GM12874 (cell line): ENCODE measurements at regions not wholly inside any gene's neighbourhood (a gene's known extent, or its start where the extent isn't known, plus 50 kb on each side); places are given as distances from the start of the nearest gene placed in this dataset.

Source experiments
- CTCF ChIP-seq: IDR thresholded peaks from 2 replicates; pipeline ENCODE4 v1.5.1; 2011; ENCODE audit warnings: low read depth, mild to moderate bottlenecking, control low read depth, low read length, moderate library complexity; ENCODE audit not compliant: insufficient read depth

- no peak for TF ChIP-seq CTCF
Observed at GRCh38 chr5:91221917-91222316, 161.2 kb downstream of the ARRDC3 start.

GRCh38 chr5:91219803-91220371 is 163.2 kb downstream of the ARRDC3 start:
- peak; percentile 35 for TF ChIP-seq CTCF

DNA sequence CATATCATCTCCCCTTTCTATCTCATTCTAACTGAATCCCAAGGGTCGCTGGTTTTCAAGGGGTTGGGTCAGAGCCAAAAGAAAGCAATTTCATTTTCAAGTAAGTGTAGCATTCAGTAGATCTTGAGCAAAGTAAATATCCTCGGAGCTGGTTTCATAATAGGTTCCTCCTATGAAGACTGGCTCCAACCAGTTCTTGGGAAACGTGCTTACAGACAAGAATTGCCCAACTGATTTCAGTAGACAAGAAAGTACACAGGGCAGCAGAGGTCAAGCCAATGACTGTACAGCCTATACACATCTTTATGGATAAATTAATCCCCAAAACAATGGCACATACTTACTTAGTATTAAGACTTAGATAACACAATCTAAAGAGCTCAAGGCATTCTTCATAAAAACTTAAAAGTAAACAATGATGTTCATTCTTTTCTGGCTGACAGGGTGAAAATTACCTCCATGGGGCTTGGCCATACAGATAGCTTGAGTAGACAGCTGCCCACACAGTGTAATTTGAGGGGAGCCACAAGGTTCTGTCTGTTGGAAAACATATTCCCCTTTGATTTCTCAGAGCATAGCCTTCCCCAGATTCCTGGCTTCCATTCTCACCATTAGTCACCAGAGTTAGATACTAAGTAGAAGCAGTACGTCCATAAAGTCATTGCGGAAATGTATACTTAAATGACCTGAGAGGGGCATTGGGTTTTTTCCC is 163.9 kb downstream of the ARRDC3 start:
- TF ChIP-seq CTCF = no peak

DNA sequence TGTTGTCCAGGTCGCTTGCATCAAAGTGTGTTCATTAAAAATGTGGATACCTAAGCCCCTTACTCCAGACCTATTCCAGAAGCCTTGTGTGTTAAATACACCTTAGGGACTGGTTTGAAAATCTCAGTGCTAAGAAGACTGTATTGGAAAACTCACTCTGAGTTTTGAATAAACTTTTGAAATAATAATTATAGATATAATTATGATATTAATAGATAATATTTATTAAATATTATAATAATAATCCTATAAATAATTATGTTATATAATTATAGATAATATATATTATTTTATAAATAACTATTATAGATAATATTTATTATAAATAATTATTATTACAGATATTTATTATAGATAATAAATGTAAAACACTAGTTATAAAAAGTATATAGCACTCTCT is 165.3 kb downstream of the ARRDC3 start:
- no peak for TF ChIP-seq CTCF

GRCh38 chr5:91214571-91214970 is 168.5 kb downstream of the ARRDC3 start:
- no peak for TF ChIP-seq CTCF
